HG03139 (cell line): ENCODE measurements at regions not wholly inside any gene's neighbourhood (a gene's known extent, or its start where the extent isn't known, plus 50 kb on each side); places are given as distances from the start of the nearest gene placed in this dataset.

Source experiments
- ATAC-seq: cut with Tn5 transposase; IDR thresholded peaks from one replicate; pipeline ENCODE4 v1.9.1; 2021; ENCODE audit not compliant: unreplicated experiment

- ATAC-seq, result no peak
These were observed 238.3 kb upstream of the MVB12B start for GRCh38 chr9:126088336-126088735.

- ATAC-seq, result no peak
These were observed 236.8 kb upstream of the MVB12B start for GRCh38 chr9:126089789-126090188.

GRCh38 chr9:126093771-126094170, 232.9 kb upstream of the MVB12B start:
- no peak for ATAC-seq

GRCh38 chr9:126095546-126096190, 231.0 kb upstream of the MVB12B start:
- ATAC-seq, result no peak

GRCh38 chr9:126096340-126096739, 230.3 kb upstream of the MVB12B start:
- ATAC-seq, result no peak

GRCh38 chr9:126097679-126098078, 228.9 kb upstream of the MVB12B start:
- no peak for ATAC-seq

- no peak for ATAC-seq
These were observed 220.2 kb upstream of the MVB12B start for GRCh38 chr9:126106404-126106803.

DNA sequence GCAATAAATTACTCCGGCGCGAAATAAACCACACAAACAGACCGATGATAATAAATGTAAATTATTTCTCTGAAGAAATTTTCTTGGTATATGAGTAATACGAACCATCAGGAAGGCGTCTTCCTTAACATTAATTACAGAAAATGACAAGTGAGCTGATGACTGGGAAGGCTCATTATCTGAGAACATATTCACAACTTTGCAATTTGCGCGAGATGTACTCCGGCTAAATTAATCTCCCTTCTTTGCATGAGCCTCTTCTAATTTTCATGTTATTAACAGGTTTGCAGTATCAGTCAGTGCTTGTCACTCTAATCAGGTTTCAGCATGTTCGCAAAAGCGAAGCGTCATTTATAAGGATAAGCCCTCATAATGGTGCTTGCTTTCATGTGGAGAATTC, 218.9 kb upstream of the MVB12B start:
- ATAC-seq, result no peak

GRCh38 chr9:126108240-126108639, 218.4 kb upstream of the MVB12B start:
- ATAC-seq, result no peak

DNA sequence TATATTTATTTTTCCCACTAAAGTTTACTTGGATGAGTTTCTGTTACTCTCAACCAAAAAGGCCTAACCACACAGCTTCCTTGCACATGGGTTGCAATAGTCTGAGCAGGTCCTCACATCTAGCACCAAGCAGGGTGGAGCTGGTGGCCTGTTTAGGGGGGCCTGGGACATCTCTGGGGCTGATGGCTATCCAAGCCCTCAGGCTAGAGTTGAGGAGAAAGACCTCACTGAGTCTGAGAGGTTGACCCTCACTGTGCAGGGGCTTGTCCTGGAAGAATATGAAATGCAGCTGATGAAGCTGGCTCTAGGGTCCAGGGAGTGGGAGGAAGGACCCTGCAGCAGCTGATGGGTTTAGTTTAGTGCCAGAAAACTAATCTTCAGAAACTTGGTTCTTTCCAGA, 217.1 kb upstream of the MVB12B start:
- ATAC-seq, result no peak

- no peak for ATAC-seq
These were observed 215.1 kb upstream of the MVB12B start for GRCh38 chr9:126111556-126111955.

DNA sequence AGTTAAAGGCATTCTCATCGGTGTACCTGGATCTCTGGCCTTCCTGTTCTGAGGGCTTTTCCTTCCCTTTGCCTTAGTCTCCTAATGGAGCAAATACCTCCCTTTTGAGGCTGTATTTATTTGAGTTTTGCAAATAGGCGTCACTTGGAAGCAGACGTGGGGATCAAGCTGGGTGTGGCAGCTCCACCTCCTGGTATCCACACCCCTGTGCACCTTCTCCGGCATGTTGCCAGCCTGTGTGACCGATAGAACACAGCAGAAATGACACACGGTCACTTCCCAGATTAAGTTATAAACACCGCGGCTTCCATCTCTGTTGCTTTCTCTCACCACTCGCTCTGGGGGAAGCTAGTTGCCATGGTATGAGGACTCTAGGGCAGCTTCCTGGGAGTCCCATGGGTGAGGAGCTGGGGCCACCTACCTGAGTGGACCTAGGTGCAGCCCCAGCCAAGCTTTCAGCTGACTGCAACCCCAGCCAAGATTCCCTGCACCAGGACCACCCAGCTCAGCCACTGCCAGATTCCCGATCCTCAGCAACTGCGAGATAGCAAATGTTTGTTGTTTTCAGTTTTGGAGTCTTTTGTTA, 214.4 kb upstream of the MVB12B start:
- no peak for ATAC-seq

DNA sequence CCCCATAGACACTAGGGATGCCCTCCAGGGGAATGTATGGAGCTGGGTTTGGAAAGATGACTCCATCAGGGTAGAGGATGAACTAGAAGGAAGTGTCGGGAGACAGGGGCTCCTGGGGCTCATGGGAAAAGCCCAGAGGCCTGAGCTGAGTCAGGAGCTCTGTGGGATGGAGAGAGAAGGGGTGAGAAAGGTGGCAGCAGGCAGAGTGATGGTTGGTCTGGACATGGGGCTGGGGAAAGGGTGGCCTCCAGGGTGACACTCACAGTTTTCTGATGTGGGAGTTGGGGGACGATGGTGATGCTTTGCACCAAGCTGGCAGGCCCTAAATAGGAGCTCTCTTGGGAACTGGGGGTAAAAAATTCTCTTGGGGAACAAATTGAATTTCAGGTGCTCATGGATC, 213.5 kb upstream of the MVB12B start:
- ATAC-seq, result no peak

DNA sequence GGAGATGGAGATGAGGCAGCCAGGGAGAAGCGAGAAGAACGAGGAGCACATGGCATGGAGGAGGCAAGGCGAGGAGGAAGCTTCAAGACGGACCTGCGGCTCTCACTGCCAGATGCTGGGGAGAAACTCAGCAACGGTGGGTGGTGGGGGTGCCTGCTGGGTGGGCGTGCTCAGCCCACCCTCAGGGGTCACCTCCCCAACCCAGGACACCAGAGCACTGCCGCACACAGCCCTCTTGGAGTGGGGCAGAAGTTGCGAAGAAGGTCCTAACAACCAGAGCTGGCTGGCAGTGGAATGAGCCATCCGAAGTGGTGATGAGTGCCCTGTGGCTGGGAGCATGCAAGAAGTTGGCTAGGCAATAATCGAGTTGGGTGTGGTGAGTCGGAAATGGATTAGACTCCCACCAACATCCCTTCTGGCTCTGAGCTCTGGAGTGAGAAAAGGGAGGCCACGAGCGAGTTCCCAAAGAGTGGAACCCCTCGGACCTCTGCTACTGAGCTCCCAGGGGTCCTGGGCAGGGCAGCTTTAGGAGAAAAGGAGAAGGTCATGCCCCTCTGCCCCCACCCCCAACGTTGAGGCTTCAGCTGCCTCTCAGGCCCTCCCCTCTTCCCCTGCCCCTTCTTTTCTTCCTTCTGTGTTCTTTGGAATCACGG, 212.7 kb upstream of the MVB12B start:
- no peak for ATAC-seq

- ATAC-seq, result no peak
These were observed 212.2 kb upstream of the MVB12B start for GRCh38 chr9:126114409-126114760.

DNA sequence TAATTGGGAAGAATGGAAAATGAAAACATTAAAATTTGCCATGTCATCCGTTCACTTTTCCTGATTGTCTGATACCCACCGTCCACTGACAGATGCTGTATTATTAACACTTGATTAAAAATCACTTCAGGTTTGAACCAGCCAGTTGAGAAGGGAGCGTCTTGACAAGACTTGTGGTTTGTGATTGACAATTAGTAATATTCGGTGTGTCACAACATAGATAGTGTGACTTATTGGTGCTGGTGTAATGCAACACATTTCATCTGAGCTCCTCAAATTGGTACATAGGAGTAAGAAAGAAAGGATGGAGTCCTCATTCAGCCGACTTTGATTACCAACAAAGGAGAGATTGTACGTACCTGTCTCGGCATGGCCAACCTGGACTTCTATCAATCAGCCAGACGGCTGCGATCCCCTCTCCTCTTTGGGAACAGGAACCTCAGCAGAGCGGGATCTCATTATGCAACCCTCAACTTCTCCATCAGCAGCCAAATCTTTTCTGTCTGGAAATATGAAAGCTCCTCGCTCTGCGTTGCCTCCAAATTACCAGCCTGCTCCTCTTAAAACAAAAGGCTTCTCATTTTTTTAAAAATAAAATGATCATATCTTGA, 211.7 kb upstream of the MVB12B start:
- no peak for ATAC-seq

GRCh38 chr9:126116351-126117157, 210.1 kb upstream of the MVB12B start:
- no peak for ATAC-seq

DNA sequence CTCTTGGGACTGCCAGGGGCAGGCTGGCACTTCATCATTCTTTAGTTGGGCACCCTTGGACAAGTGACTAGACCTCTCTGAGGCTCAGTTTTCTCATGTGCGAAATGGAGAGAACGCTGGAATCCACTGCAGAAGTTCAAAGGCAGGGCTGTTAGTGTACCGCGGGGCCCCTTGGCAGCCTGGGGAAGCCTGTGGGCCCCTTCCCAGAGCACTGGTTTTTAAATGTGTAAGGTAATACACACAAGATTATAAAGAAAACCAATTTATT, 209.5 kb upstream of the MVB12B start:
- ATAC-seq, result no peak

DNA sequence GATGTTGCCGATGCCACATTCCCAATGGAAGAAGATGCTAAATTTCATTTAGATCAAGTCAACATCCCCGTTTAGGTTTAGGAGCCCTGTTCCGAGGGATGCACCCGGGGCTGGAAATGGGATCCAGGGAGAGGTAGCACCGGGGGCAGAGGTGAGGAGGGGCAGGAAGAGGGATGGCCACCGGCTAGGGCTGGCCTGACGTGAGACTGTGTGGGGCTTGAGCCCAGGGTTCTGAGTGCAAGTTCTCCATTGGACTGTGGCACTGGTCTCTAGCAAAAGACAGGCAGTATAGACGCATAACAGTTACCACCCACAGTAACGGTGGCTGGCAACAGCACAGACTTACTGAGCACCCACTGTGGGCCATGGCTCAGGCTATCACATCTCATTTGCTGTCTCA, 209.0 kb upstream of the MVB12B start:
- no peak for ATAC-seq

- no peak for ATAC-seq
These were observed 206.9 kb upstream of the MVB12B start for GRCh38 chr9:126119731-126120130.

- no peak for ATAC-seq
These were observed 203.6 kb upstream of the MVB12B start for GRCh38 chr9:126122901-126123616.
